Renal cortex interstitium (tissue), 11 donors: ENCODE measurements at regions not wholly inside any gene's neighbourhood (a gene's known extent, or its start where the extent isn't known, plus 50 kb on each side); places are given as distances from the start of the nearest gene placed in this dataset.
"Not testable (repeated sequence)": the region's sequence is repeated elsewhere in the genome, so short reads cannot be mapped to it uniquely, and the experiment has no call there.

ENCODE experiments used
- DNase-seq, 11 donors: peaks; one replicate each; pipeline ENCODE4 v3.0.0-alpha.2; 2013; ENCODE audit warnings: low read depth in 9 of 11, low spot score in 4 of 11; ENCODE audit errors: extremely low read depth in 1 of 11

GRCh38 chr12:119931402-119931801 is 54.3 kb upstream of the CIT start:
- DNase-seq = no peak

DNA sequence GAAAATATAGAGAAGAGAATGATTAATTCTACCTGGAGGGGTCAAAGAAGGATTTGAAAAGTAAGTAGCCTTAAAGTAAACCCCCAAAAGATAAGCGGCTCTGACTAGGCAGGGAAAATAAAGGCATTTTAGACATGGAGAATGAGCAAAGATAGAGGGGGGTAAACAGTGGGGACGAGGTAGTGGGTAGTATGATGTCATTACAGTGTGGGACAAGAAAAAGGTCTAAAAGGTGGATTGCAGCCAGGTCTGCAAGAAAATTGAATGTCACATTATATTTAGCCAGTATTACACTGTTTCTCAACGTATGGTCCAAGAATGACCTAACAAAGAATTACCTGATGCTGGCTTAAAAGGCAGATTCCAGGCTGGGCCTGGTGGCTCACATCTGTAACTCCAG is 55.8 kb upstream of the CIT start:
- DNase-seq = no peak

DNA sequence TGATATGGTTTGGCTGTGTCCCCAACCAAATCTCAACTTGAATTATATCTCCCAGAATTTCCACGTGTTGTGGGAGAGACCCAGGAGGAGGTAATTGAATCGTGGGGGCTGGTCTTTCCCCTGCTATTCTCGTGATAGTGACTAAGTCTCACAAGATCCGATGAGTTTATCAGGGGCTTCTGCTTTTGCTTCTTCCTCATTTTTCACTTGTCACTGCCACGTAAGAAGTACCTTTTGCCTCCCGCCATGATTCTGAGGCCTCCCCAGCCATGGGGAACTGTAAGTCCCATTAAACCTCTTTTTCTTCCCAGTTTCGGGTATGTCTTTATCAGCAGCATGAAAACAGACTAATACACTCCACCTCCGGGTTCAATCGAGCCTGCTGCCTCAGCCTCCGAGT is 54.3 kb upstream of the BICDL1 start:
- not testable (repeated sequence) for DNase-seq

DNA sequence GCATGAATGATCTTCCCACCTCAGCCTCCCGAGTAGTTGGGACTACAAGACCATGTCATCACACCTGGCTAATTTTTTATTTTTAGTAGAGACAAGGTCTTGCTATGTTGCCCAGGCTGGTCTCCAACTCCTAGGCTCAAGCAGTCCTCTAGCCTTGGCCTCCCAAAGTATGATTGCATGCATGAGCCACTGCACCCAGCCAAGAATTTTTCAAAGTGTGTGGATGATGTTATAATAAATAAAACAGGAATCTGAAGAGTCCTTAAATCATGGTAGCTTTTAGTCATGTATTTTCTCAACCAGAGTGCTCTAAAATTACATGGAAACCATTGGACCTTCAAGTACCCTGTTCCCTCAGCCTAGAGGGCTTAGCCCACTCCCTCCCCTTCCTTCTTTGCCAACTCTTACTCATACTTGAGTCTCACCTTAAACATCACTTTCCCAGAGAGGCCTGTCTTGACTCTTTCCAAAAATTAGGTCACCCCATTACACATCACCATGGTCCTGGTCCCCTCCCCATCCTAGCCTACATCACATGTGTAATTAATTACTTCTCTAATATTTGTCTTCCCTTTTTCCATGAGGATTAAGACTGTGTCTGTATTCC is 52.2 kb upstream of the BICDL1 start:
- no peak for DNase-seq

GRCh38 chr12:119938049-119938667 is 50.9 kb upstream of the BICDL1 start:
- DNase-seq = peak in 7 of 11 donors; percentile 33 to 60 (median 53)
